Inferior parietal cortex (tissue), 1 donor: ENCODE measurements at regions not wholly inside any gene's neighbourhood (a gene's known extent, or its start where the extent isn't known, plus 50 kb on each side); places are given as distances from the start of the nearest gene placed in this dataset.
A peak's percentile ranks its signal among the peaks of the same experiment; 100 is the strongest.

Experiments used
- DNase-seq: peaks from one replicate; pipeline ENCODE4 v3.0.0-alpha.2; 2016; ENCODE audit errors: extremely low spot score

- no peak for DNase-seq
These were observed 552.6 kb downstream of the PPARGC1A start for GRCh38 chr4:23337292-23337691.

- DNase-seq: peak; percentile 26
These were observed 555.6 kb downstream of the PPARGC1A start for GRCh38 chr4:23333946-23334878.

DNA sequence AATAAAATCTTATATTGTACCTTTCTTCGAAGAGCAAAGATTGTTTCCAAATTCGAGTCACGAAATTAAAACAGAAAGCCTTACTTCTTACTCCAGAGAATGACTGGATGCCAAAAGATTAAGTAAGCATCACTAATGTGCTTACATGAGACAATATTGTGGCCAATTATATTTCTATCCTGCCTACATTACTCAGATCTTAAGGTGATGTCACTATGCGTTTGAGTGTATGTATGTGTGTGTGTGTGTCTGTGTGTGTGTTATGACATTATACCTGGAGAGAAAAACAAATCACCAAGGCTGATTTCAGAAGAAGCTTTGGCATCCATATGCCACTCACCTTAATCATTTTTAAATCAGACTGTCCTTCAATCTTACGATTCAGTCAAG lies 556.3 kb downstream of the PPARGC1A start:
- DNase-seq: no peak

DNA sequence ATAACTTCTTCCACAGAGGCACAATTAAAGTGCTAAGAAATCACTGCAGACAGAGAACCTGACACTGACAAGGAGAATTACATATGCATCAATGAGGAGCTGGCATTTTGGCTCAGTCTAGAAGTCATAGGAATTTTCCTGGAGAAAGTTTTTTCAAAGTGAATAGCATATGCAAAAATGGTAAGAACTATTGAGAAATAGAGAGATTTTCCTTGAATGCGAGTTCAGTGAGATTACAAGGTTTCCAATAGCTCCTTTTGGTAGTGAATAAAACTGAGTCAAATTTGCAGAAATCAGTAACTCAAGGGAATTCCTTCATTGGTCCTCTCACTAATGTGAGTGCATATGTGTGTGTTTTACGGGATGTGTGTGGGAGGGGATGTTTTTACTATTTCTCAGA lies 557.5 kb downstream of the PPARGC1A start:
- no peak for DNase-seq

GRCh38 chr4:23327120-23327519 lies 562.7 kb downstream of the PPARGC1A start:
- no peak for DNase-seq

DNA sequence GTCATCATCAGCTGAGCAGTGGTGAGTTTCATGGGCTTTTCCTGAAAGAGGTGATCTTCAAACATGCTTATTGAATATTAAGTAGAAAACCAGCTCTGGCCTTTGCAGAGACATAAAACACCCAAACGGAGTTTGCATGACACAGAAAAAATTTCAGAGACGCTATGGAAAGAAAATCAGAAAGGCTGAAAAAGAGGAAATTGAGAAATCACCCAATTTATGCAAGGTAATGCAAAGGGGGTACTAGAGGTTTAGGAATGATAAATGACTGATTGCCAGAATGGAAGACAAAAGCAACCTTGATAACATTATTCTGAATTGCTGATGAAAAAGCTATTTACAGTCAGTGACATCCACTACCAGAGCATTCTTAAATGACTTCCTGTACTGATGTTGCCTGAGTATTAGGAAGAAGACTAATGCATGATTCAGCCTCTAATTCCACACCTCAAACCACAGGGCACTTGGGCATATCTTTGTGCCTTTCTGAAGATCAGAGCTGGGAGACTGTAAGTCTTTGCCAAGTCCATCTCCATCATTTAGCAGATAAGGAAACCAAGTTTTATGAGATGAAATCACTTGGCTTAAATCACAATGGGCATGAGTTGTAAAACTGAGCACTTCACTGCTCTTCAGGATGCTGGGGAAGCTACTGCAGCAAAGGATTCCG lies 565.7 kb downstream of the PPARGC1A start:
- no peak for DNase-seq

- no peak for DNase-seq
These were observed 566.4 kb downstream of the PPARGC1A start for GRCh38 chr4:23323436-23323835.

- DNase-seq: no peak
These were observed 567.1 kb downstream of the PPARGC1A start for GRCh38 chr4:23322732-23323131.

DNA sequence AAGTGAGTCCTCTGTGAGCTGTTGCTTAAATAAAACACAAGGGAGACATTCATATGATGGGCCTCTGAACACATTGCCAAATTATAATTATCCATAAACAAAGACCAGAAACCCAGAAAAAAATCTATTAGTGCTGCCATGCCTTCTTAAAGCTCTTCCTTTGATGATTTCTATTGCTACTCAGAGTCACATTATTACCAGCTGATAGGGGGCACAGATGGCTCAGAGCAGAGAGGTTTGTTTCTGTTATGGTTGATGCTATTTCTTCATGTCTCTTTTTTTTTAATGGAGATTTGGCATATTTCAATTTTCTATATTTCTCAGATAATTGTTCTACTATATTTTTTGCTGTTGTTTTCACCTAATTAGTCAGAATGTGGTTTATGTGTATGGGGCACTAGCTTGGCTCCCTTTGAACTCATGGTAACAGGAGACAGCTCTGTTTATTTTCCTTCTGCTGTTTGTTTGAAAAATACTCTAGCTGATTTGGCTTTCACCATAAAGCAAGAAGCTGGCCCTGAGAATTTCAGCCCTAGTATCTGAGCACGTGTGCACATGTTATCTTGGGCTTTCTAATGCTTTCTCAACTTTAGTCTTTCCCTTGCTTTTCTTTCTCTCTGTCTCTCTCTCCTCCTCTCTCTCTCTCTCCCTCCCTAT lies 568.8 kb downstream of the PPARGC1A start:
- no peak for DNase-seq

DNA sequence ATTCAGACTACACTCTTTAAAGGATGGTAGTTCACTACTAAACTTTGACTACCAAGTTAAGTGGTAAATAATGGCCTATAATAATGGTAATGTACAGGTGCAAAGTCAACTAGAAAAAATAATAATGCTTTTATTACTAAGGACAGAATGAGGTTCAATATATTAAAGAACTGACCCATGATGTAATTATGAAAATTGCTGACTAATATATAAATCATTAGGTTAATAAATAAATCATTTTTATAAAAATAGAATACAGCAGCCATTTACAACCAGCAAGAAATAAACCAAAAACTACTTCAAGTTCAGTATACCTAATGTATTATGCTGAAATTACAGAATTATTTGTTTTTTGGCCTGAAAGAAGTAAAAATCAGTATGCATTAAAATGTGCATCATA lies 577.2 kb downstream of the PPARGC1A start:
- no peak for DNase-seq

DNA sequence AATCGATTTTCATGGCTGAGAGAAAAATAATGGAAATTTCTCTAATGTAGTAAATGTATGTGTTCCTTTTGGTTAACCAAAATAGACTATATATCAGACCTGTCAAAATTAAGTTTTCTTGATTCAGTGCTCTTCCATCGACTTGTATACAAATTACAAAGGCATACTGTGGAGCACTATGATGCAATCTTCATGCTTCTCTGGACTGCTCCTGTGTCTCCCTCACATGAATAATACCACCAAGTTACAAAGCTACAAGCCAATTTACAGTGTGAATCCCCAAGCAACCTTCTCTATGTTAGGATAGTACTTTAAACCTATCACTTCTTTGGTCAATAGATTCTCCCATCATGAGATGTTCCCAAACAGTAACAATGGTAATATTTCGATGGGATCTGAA lies 577.9 kb downstream of the PPARGC1A start:
- no peak for DNase-seq

GRCh38 chr4:23305026-23305425 lies 584.8 kb downstream of the PPARGC1A start:
- DNase-seq: no peak

- DNase-seq: no peak
These were observed 591.5 kb downstream of the PPARGC1A start for GRCh38 chr4:23298371-23298770.

DNA sequence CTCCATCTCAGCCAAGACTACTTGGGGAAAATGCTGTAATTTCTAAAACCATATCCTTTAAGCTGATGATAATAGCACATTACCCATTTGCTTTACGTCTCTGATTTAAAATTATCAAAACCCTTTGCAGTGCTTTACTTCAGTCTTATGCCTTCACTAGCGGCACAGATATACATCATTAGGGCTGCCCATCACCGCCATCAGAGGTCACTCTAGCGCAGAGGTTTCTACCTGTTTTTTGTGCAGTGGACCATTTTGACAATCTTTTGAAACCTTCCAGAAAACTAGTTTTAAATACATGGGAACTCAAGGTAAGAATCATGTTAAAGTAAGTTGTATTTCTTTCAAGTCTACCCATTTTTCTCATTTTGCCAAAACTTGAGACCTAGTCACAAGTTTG lies 592.5 kb downstream of the PPARGC1A start:
- DNase-seq: no peak

DNA sequence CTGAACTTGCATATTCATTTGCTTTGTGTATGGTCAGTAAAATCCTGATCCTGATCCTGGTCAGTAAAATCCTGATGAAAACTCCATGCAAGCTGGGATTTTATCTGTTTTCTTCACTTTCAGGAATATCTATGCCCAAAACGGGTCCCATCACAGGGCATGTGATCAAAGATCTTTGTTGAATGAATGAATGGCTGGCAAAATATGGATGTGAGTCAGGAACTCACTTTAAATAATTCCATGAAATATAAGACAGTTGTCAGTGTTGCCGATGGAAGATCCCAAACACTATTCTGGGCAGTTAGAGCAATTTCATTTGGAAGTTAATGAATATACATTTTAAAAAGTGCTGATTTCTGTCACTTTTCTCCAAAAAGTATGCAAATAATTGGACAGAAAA lies 598.4 kb downstream of the GBA3 start:
- no peak for DNase-seq

DNA sequence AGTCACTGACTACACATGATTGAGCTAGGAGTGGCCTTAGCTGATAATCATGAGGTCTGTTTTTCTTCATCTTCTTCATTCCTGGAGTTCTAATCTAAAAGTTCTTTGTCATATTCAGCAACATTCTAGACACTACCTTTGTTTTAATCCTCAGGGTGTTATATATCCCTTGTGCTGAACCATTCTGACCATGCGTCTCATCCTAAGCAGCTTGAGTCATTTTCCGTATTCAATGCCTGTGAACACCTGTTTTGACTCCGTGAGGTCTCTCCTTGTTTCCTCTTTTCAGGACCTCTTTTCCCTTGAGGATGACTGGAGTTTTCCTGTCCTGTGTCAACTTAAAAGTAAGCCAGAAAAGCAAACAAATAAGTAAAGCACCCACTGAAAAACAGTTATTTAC lies 597.9 kb downstream of the GBA3 start:
- no peak for DNase-seq

DNA sequence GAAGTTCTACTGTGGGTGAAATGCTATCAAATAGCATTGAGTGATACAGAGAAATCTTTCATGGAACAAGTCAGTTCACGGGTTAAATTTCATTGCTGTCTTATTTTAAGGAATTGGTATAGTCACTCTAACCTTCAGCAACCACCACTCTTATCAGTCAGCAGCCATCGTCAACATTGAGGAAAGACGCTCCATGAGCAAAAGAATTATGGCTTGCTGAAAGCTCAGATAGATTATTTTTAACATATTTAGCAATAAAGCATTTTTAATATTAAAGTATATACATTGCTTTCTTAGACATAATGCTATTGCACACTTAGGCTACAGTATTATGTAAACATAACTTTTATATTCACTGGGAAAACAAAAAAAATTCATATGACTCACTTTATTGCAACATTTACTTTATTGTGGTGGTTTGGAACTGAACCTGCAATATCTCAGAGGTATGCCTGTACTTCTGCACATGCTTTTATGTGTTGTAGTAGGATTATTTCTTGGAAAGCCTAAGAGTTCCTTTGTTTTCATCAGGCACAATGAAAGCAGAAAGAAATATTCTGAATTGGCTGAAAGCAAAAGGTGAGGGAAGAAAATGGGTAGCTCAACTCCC lies 586.7 kb downstream of the GBA3 start:
- no peak for DNase-seq

GRCh38 chr4:23278845-23279244 lies 586.1 kb downstream of the GBA3 start:
- DNase-seq: no peak

DNA sequence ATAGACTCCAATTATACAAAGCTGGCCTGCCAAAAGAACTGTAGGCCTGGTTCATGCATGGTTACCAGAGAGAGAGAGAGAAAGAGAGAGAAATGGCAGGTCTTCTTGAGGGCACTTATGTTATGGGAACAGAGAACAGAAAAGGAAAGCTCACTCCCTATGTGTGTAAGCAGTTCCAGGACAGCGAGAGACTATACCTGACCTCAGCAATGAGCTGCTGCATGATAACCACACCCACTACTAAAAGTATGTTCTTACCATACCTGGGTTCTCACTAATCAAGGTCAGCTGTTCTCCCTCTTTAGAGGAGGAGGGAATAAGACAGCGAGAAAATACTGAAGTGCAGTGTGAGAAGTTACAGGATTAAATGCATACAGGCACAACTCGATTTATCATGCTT lies 583.3 kb downstream of the GBA3 start:
- DNase-seq: no peak

- no peak for DNase-seq
These were observed 576.8 kb downstream of the GBA3 start for GRCh38 chr4:23269566-23269965.

DNA sequence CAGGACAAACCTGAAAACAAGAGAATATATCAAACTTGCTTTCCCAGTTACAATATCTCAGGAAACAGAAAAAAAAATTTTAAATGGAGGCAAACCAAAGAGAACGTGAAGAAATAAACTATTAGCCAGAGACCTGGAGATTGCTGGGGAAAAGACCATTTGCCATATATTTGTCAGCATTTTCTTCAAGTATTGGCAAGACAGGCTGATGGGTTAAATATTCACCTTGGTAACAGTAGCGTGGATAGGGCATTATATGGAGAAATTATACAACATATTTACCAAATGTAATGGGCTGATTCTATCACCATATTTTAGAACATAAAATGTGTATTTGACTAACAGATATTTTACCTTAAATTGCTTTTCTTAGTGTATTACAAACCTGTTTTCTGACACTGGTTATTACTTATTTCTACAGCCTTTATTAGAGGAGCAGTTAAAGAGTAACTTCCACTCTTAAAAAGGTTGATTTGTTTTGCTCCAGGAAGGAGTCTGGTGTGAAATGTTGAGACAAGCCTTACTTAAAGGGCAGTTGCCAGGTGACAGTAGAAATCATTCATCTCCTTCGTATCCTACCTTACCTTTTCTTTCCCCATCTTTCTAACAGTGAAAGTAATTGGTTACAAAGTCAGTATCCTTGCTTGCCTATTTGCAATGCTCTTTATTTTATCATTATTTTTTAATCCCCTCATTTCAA lies 575.5 kb downstream of the GBA3 start:
- DNase-seq: no peak

DNA sequence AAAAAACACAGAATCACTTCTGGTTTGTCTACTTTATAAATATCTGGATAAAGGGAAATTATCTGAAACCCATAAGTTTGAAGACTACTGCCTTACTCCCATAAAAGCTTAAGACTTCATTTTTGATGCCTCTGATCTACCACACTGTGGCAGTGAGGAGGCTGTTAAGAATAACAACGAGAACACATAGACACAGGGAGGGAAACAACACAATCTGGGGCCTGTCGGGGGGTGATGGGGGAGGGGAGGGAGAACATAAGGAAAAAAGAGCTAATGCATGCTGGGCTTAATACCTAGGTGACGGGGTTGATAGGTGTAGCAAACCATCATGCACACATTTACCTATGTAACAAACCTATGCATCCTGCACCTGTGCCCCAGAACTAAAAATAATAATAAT lies 573.7 kb downstream of the GBA3 start:
- no peak for DNase-seq
